ENCODE measurements at regions not wholly inside any gene's neighbourhood (a gene's known extent, or its start where the extent isn't known, plus 50 kb on each side); places are given as distances from the start of the nearest gene placed in this dataset.

GRCh38 chr18:25630682-25631081 is 278.7 kb upstream of the ZNF521 start:
- TF ChIP-seq, protein P1, sequence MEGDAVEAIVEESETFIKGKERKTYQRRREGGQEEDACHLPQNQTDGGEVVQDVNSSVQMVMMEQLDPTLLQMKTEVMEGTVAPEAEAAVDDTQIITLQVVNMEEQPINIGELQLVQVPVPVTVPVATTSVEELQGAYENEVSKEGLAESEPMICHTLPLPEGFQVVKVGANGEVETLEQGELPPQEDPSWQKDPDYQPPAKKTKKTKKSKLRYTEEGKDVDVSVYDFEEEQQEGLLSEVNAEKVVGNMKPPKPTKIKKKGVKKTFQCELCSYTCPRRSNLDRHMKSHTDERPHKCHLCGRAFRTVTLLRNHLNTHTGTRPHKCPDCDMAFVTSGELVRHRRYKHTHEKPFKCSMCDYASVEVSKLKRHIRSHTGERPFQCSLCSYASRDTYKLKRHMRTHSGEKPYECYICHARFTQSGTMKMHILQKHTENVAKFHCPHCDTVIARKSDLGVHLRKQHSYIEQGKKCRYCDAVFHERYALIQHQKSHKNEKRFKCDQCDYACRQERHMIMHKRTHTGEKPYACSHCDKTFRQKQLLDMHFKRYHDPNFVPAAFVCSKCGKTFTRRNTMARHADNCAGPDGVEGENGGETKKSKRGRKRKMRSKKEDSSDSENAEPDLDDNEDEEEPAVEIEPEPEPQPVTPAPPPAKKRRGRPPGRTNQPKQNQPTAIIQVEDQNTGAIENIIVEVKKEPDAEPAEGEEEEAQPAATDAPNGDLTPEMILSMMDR (conservative IDR thresholded peaks at IDR 0.05; ENCODE audit: low read depth, low read length), result no peak
- TF ChIP-seq EZH2phosphoT487 (IDR thresholded peaks at IDR 0.05; ENCODE audit: borderline replicate concordance, low read length), result no peak
